T-helper 1 cell (primary cell): ENCODE measurements at regions not wholly inside any gene's neighbourhood (a gene's known extent, or its start where the extent isn't known, plus 50 kb on each side); places are given as distances from the start of the nearest gene placed in this dataset.
A peak's percentile ranks its signal among the peaks of the same experiment; 100 is the strongest.
"Not testable (repeated sequence)": the region's sequence is repeated elsewhere in the genome, so short reads cannot be mapped to it uniquely, and the experiment has no call there.

Experiments
- DNase-seq, 5 donors: peaks; one replicate each; pipeline ENCODE4 v3.0.0-alpha.2; 2012 to 2020

DNA sequence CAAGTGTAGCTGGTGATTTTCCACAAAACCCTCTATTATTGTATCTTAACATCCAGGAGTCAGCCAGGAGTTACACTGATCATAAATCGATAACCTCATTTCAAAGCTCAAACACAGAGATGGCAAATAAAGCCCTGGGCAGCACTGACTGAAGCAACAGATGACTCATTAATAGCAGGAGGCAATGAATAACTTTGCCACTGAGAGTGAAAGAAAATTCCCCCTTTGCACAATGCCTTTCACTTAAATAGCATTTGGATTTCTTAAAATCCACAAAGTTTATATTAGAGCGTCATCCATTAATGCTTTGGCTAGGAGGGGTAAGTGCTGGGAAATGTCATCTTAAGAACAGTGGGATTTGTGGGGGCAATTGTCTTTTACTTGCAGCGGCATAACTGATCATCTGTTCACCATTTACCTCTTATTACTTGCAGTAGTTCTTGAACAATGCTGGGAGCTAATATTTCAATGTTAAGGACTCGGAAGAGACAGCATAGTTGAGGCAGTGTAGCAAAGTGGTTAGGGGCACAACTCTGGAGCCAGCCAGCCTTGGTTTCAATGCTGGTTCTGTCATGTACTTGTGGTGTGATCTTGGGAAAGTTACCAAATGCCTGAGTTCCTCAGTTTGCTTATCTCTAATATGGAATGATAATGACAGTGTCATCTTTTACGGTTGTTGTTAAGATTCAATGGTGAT is 630.4 kb upstream of the TBL1XR1 start:
- no peak for DNase-seq

GRCh38 chr3:177828208-177828565 is 630.9 kb upstream of the TBL1XR1 start:
- DNase-seq = no peak

DNA sequence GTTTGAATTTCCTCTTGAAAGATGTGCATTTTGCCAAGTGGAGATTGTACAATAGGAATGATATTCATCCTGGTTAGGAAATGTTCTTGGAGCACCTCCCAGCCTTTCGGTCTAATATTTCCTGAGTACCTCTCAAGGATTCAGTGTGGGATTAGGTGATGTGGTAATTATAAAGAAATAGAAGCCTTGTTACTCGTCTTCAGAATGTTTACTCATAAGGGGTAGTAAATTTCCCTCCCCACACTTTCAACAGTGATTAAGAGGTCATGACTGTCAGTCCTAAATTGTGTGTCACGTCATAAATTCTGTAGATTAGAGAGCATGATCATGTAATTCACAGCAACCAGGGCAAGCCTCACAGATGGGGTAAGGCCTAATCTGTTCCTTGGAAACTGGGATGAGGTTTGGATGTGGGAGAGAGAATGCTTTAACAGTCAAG is 633.1 kb upstream of the TBL1XR1 start:
- DNase-seq = no peak

- no peak for DNase-seq
Observed at GRCh38 chr3:177831361-177831760, 634.1 kb upstream of the TBL1XR1 start.

- no peak for DNase-seq
Observed at GRCh38 chr3:177832880-177833279, 635.6 kb upstream of the TBL1XR1 start.

DNA sequence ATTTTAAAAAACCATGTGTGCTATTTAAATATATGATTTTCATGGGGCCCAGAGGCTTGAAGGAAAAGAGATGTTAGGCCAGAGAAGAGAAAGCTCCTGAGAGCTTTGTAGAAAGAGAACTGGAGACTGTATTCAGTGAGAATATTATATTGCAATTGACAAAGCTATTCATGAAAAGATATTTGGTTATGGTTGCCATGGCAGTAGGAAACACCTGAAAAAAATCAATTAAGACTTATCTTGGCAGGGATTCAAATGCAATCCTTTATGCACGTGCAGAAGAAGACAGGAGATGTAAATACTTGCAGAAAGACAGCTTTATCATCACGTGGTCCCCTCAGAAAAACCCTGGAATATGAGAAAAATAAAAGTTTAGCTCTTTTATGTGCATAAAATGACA is 636.0 kb upstream of the TBL1XR1 start:
- no peak for DNase-seq

GRCh38 chr3:177835008-177835407 is 637.7 kb upstream of the TBL1XR1 start:
- DNase-seq = no peak

DNA sequence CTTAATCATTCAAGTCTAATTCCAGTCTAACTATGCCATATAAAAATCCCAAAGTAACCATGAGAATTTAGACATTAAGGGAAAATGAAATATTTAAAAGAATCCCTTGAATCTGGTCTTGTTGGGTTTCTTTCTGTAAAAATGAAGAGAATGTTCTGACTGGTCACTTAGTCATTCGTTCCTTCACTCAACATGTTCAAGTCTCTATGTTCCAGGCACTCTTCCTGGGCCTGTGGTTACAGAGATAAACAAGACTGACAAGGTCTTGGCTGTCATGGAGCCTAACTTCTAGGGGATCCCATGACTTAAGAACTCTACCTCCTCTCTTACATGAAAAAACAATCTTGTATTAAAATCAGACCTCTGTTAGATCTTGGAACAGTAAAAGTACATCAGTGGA is 638.6 kb upstream of the TBL1XR1 start:
- no peak for DNase-seq

DNA sequence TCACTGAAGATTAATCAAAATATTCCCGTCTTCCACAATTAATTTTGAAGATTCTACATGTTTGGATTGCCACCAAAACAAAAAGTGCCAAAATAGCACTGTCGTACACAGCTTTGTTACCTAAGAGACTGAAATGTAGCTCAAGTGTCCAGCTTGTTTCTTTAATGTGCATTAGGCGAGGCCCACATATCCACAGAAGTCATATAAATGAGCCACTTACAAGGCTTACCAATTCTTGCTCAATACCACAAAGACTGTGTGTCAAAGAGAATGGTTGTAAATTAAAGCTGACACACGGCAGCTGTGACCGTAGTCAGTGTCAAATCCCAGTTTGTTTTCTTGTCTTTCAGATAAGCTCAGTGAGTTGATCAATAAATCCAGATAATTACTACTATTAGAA is 639.4 kb upstream of the TBL1XR1 start:
- no peak for DNase-seq

- no peak for DNase-seq
Observed at GRCh38 chr3:177837951-177838655, 640.8 kb upstream of the TBL1XR1 start.

DNA sequence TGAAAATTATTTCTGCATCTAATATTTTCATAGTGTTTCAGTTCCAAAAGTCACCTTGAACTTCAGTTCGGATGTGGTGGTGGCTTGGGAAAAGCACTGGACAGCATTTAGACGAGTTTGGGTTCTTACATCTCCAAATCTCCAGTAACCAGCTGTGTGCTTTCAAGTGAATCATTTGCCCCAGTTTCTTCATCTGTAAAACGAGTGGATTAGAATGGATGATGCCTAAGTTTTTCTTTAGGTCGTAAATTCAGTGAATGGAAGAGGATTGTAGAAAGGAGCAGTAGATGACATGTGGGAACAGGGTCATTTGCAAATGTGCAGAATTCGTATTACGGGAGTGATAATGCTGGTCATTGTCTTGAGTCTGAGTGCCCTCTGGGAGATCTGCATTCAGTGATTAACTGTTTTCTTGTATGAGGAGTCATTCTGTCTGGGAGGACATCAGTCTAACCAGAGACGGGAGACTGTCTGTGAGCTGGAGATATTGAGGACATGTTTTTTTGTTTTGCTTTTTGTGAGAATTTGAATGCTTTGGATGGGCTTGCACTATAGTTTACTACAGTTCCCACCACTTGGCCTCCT is 641.6 kb upstream of the TBL1XR1 start:
- no peak for DNase-seq

DNA sequence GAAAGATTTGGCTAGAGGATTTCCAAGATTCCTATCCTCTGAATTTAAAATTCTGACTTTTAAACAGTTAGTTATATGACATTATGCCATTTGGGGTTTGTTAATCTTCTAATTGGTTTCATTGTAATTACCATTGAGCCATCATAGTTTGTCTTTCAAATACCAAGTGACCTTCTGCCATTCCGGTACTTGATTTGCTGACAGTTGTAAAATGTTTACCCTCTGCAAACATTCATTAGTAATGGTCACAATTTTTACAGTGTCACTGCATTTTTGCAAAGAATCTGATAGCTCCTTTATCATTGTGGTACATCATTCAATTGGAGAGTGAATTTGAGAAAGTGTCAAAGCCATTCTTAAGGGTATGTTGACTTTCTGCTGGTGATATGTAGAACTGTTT is 645.0 kb upstream of the TBL1XR1 start:
- DNase-seq = no peak

DNA sequence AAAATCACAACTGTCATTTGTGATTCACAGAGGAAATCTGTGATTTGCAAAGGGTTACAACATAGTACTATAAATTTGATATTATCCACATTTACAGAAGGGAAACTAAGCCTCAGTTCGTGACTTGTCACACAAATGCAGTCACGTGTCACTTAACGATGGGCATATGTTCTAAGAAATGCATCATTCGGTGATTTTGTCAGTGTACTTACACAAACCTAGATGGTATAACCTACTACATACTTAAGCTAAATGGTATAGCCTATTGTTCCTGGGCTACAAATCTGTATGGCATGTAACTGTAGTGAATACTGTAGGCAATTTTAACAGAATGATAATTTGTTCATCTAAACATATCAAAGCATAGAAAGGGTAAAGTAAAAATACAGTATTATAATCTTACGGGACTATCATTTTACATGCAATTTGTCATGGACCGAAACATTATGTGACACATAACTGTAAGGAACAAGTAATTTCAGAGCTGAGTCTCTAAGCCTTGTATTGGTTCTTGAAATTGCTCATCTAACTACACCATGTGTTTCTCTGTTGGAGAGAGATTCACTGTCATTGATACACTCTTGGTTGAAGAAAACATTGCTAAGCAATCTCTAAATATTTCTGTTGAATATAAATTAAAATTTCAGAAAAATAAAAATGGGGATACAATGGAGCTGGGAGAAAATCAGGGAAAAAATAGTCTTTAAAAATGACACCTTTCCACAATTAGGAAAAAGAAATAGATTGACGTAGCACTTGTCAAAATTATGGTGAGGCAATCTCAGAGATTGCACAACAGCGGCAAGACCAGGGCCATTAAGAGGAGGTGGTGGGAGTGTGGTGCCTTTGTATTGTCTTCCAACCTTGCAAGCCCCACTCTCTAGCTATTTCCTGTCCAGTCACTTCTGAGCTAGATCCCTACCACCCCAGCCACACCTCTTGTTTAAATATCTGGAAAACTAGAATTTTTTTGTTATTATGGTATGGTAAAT is 645.8 kb upstream of the TBL1XR1 start:
- DNase-seq = peak in 1 of 5 donors; percentile 20

GRCh38 chr3:177852001-177852807 is 654.9 kb upstream of the TBL1XR1 start:
- DNase-seq = no peak

- no peak for DNase-seq
Observed at GRCh38 chr3:177855021-177855420, 657.7 kb upstream of the TBL1XR1 start.

- no peak for DNase-seq
Observed at GRCh38 chr3:177860184-177860583, 662.9 kb upstream of the TBL1XR1 start.

DNA sequence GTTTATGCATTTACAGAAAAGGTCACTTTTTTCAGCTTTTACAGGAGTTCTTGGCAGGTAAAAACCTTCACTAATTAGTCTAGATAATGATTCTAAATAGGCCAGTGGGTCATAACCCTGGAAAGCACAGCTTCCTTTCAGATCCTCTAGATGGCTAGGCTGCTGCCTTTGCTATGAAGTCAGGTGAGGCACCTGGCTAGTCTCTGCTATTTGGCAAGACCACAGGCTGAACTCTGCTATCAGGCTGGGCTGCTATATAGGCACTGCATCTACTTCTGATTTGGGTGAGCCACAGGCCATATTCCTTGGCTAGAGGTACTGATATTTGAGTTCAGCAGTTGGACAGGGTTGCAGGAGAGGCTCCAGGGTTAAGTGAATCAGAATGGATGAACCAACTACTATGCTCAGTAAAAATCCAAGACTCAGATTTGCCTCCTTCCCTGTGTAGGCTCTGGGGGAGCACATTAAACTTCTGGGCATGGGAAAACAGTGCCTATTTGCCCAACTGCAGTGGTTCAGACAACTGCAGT is 665.7 kb upstream of the TBL1XR1 start:
- DNase-seq = no peak

GRCh38 chr3:177871267-177871666 is 665.0 kb upstream of the KCNMB2 start:
- DNase-seq = not testable (repeated sequence)

GRCh38 chr3:177878192-177878591 is 658.0 kb upstream of the KCNMB2 start:
- no peak for DNase-seq

DNA sequence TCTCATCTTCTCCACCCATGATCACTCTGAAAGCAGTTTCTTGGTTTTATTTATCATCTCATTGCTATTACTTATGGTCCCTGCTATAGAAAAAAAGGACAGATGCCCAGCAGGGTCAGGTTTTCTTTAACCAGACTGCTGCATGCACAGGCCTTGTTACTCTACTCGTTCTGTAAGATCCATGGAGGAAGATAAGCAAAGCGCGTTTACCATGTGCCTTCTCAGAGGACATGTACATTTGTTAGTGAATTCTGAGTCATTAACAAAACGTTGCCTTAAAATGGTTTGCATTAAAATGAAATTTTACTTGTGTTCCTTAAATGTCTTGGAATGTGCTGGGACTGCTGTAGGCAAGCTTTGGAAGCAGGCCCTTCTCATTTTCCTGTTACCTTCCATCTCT is 657.3 kb upstream of the KCNMB2 start:
- DNase-seq = no peak

GRCh38 chr3:177881351-177881750 is 654.9 kb upstream of the KCNMB2 start:
- DNase-seq = no peak
